GM12878 (cell line): ENCODE measurements at regions not wholly inside any gene's neighbourhood (a gene's known extent, or its start where the extent isn't known, plus 50 kb on each side); places are given as distances from the start of the nearest gene placed in this dataset.

Experiments
- ASH2L ChIP-seq: fragments of 300-600, 200-600 bp; sonication (generic); IDR thresholded peaks from 2 replicates; pipeline ENCODE4 v1.6.1; 2017; ENCODE audit warnings: low read depth, mild to moderate bottlenecking, borderline replicate concordance
- ATF3 ChIP-seq: IDR thresholded peaks from 2 replicates; pipeline ENCODE4 v1.6.1; 2011; ENCODE audit warnings: low read depth, mild to moderate bottlenecking, low read length, moderate library complexity, borderline replicate concordance; ENCODE audit errors: extremely low read depth
- ATF7 ChIP-seq: fragments of 450-650 bp; IDR thresholded peaks from 2 replicates; pipeline ENCODE4 v1.6.1; 2016; ENCODE audit warnings: low read depth, mild to moderate bottlenecking
- CEBPB ChIP-seq, 2 experiments: fragments of 150-350 bp in 1 of 2; IDR thresholded peaks; 2 replicates each; pipeline ENCODE4 v1.6.1; 2012 to 2014; ENCODE audit warnings: low read depth in 2 of 2, low read length in 2 of 2, borderline replicate concordance in 1 of 2, inconsistent platforms in 1 of 2
- CREM ChIP-seq: IDR thresholded peaks from 2 replicates; pipeline ENCODE4 v1.6.1; 2014; ENCODE audit warnings: antibody characterized with exemption, low read depth
- CTCF ChIP-seq, 3 experiments: IDR thresholded peaks in 2 of 3; conservative IDR thresholded peaks in 1 of 3; 2 replicates each; pipeline ENCODE4 v1.5.1; 2011; ENCODE audit warnings: low read depth in 3 of 3, low read length in 3 of 3, mild to moderate bottlenecking in 3 of 3, control low read depth in 2 of 3, moderate library complexity in 2 of 3, inconsistent platforms in 1 of 3, mixed read lengths in 1 of 3; ENCODE audit not compliant: control insufficient read depth in 2 of 3, insufficient read depth in 1 of 3; ENCODE audit errors: extremely low read depth in 1 of 3
- E4F1 ChIP-seq: fragments of 450-650 bp; IDR thresholded peaks from 2 replicates; pipeline ENCODE4 v1.6.1; 2018; ENCODE audit warnings: borderline replicate concordance, mild to moderate bottlenecking; ENCODE audit not compliant: partially characterized antibody
- EP300 ChIP-seq, 2 experiments: fragments of 150-350 bp in 1 of 2; IDR thresholded peaks; 2 replicates each; pipeline ENCODE4 v1.6.1; 2011 to 2012; ENCODE audit warnings: low read depth in 2 of 2, low read length in 2 of 2, borderline replicate concordance in 1 of 2, improper control_type of control experiment in 1 of 2, inconsistent platforms in 1 of 2; ENCODE audit not compliant: control insufficient read depth in 1 of 2
- HDAC2 ChIP-seq: fragments of 200-600 bp; sonication (generic); IDR thresholded peaks from 2 replicates; pipeline ENCODE4 v1.6.1; 2017
- NR2C2 ChIP-seq: IDR thresholded peaks from 2 replicates; pipeline ENCODE4 v1.6.1; 2011; ENCODE audit warnings: borderline replicate concordance, low read depth; ENCODE audit not compliant: control insufficient read depth, insufficient read length
- PML ChIP-seq: IDR thresholded peaks from 2 replicates; pipeline ENCODE4 v1.6.1; 2012; ENCODE audit warnings: low read length, inconsistent platforms
- POLR2A ChIP-seq: IDR thresholded peaks from 2 replicates; pipeline ENCODE4 v1.6.1; 2011; ENCODE audit warnings: low read depth, mild to moderate bottlenecking, low read length
- POLR2AphosphoS5 ChIP-seq: IDR thresholded peaks from 2 replicates; pipeline ENCODE4 v1.6.1; 2011; ENCODE audit warnings: mild to moderate bottlenecking, low read length, inconsistent platforms

- TF ChIP-seq POLR2A (no peak), POLR2AphosphoS5 (no peak), PML (no peak), CEBPB (IDR thresholded peaks at IDR 0.05; ENCODE audit: borderline replicate concordance in 1 of 2, low read depth in 2 of 2, low read length in 2 of 2) (no peak), EP300 (IDR thresholded peaks at IDR 0.05; ENCODE audit: borderline replicate concordance in 1 of 2, control insufficient read depth in 1 of 2, low read depth in 2 of 2, low read length in 2 of 2) (no peak), CREM (no peak), E4F1 (no peak), CTCF (IDR thresholded peaks at IDR 0.05 in 2 of 3, conservative IDR thresholded peaks at IDR 0.05 in 1 of 3; ENCODE audit: control insufficient read depth in 2 of 3, extremely low read depth in 1 of 3, insufficient read depth in 1 of 3, low read depth in 3 of 3, low read length in 3 of 3) (no peak), ASH2L (no peak), ATF3 (no peak), NR2C2 (no peak), ATF7 (no peak), HDAC2 (no peak)
Measured at GRCh38 chr20:21921251-21921650, 215.8 kb downstream of the PAX1 start.
